Fibroblast of skin of left biceps (primary cell): ENCODE measurements at regions not wholly inside any gene's neighbourhood (a gene's known extent, or its start where the extent isn't known, plus 50 kb on each side); places are given as distances from the start of the nearest gene placed in this dataset.
A peak's percentile ranks its signal among the peaks of the same experiment; 100 is the strongest.

Experiments used
- DNase-seq, 2 experiments: peaks; one replicate each; pipeline ENCODE4 v3.0.0-alpha.2; 2013; ENCODE audit warnings: low read depth in 2 of 2

GRCh38 chr20:52864916-52865605, 107.1 kb upstream of the TSHZ2 start:
- peak in 1 of 2 experiments; percentile 26 for DNase-seq

- peak; percentile 44 for DNase-seq
These were observed 112.8 kb upstream of the TSHZ2 start for GRCh38 chr20:52859156-52859876.

GRCh38 chr20:52852714-52853113, 119.4 kb upstream of the TSHZ2 start:
- no peak for DNase-seq

- DNase-seq = no peak
These were observed 124.3 kb upstream of the TSHZ2 start for GRCh38 chr20:52847731-52848359.

GRCh38 chr20:52847029-52847660, 125.0 kb upstream of the TSHZ2 start:
- no peak for DNase-seq

GRCh38 chr20:52845044-52845443, 127.1 kb upstream of the TSHZ2 start:
- no peak for DNase-seq

GRCh38 chr20:52843425-52843824, 128.7 kb upstream of the TSHZ2 start:
- no peak for DNase-seq

GRCh38 chr20:52841003-52841402, 131.2 kb upstream of the TSHZ2 start:
- no peak for DNase-seq

GRCh38 chr20:52840041-52840440, 132.1 kb upstream of the TSHZ2 start:
- DNase-seq = no peak

GRCh38 chr20:52838510-52839241, 133.5 kb upstream of the TSHZ2 start:
- no peak for DNase-seq

GRCh38 chr20:52837378-52837777, 134.8 kb upstream of the TSHZ2 start:
- no peak for DNase-seq

GRCh38 chr20:52833901-52834300, 138.3 kb upstream of the TSHZ2 start:
- no peak for DNase-seq

- DNase-seq = no peak
These were observed 139.9 kb upstream of the TSHZ2 start for GRCh38 chr20:52832151-52832774.

- no peak for DNase-seq
These were observed 141.6 kb upstream of the TSHZ2 start for GRCh38 chr20:52830598-52830997.

GRCh38 chr20:52829111-52829510, 143.0 kb upstream of the TSHZ2 start:
- no peak for DNase-seq

- DNase-seq = no peak
These were observed 144.0 kb upstream of the TSHZ2 start for GRCh38 chr20:52828199-52828598.

- no peak for DNase-seq
These were observed 145.4 kb upstream of the TSHZ2 start for GRCh38 chr20:52826722-52827121.

- DNase-seq = no peak
These were observed 145.8 kb upstream of the TSHZ2 start for GRCh38 chr20:52826321-52826720.

- DNase-seq = no peak
These were observed 147.5 kb upstream of the TSHZ2 start for GRCh38 chr20:52824494-52825216.

- no peak for DNase-seq
These were observed 148.9 kb upstream of the TSHZ2 start for GRCh38 chr20:52823303-52823702.
